GM06990 (cell line): ENCODE measurements at regions not wholly inside any gene's neighbourhood (a gene's known extent, or its start where the extent isn't known, plus 50 kb on each side); places are given as distances from the start of the nearest gene placed in this dataset.

Experiments
- DNase-seq: peaks from one replicate; pipeline ENCODE4 v3.0.0-alpha.2; 2011; ENCODE audit not compliant: insufficient read length; ENCODE audit errors: extremely low read depth
- H3K27me3 ChIP-seq: replicated peaks from 2 replicates; pipeline ENCODE4 v1.6.0; 2011; ENCODE audit warnings: low read length; ENCODE audit not compliant: control insufficient read depth, insufficient read depth
- H3K36me3 ChIP-seq: 2 replicates; pipeline ENCODE4 v1.5.1; 2011; ENCODE audit warnings: low read length; ENCODE audit not compliant: control insufficient read depth, insufficient read depth
- H3K4me3 ChIP-seq: replicated peaks from 2 replicates; pipeline ENCODE4 v1.5.1; 2011; ENCODE audit warnings: low read depth, mild to moderate bottlenecking, control low read depth, low read length
- TF ChIP-seq, protein P1 (sequence below): IDR thresholded peaks from 2 replicates; pipeline ENCODE4 v1.5.1; 2011; ENCODE audit warnings: low read length, control low read depth, mild to moderate bottlenecking, inconsistent platforms; ENCODE audit not compliant: insufficient read depth, poor library complexity, severe bottlenecking

GRCh38 chr4:140289486-140289885, 84.0 kb upstream of the SCOC start:
- DNase-seq: no peak
- TF ChIP-seq, protein P1, sequence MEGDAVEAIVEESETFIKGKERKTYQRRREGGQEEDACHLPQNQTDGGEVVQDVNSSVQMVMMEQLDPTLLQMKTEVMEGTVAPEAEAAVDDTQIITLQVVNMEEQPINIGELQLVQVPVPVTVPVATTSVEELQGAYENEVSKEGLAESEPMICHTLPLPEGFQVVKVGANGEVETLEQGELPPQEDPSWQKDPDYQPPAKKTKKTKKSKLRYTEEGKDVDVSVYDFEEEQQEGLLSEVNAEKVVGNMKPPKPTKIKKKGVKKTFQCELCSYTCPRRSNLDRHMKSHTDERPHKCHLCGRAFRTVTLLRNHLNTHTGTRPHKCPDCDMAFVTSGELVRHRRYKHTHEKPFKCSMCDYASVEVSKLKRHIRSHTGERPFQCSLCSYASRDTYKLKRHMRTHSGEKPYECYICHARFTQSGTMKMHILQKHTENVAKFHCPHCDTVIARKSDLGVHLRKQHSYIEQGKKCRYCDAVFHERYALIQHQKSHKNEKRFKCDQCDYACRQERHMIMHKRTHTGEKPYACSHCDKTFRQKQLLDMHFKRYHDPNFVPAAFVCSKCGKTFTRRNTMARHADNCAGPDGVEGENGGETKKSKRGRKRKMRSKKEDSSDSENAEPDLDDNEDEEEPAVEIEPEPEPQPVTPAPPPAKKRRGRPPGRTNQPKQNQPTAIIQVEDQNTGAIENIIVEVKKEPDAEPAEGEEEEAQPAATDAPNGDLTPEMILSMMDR: no peak
- no peaks in the 10 kb centered on the region for H3K27me3 ChIP-seq
- H3K36me3 ChIP-seq: no peaks in the 10 kb centered on the region
- H3K4me3 ChIP-seq: no peak overlapping the region

- TF ChIP-seq, protein P1: no peak
- Histone ChIP-seq H3K4me3 (no peak overlapping the region), H3K27me3 (no peaks in the 10 kb centered on the region; the same call in 1 of the 2 replicates), H3K36me3 (no peaks in the 10 kb centered on the region)
- no peak for DNase-seq
Measured at GRCh38 chr4:140286456-140286855, 87.0 kb upstream of the SCOC start.

DNA sequence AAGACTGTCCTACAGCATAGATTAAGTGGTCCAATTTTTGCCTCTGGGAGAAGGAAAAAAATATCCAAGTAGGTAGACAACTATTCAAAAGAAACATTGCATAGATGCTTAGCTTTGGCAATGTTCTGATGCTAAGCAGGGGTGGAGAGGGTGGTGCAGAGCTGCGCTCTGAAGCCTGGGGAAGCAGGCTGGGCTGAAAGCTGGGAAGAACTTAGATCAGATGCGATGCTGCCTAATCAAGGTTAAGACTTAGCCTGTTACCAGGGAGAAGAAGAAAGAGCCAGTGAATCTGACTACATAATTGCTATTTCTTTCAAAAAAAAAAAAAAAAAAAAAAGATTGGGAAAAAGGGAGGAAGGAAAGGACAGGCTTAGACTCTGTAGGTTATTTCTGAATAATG, 89.0 kb upstream of the SCOC start:
- TF ChIP-seq, protein P1: no peak
- no peaks in the 10 kb centered on the region for H3K36me3 ChIP-seq
- no peak for DNase-seq
- no peak overlapping the region for H3K4me3 ChIP-seq
- no peaks in the 10 kb centered on the region; the same call in 1 of the 2 replicates for H3K27me3 ChIP-seq

GRCh38 chr4:140281828-140282552, 91.5 kb upstream of the SCOC start:
- no peaks in the 10 kb centered on the region; the same call in 1 of the 2 replicates for H3K27me3 ChIP-seq
- DNase-seq: no peak
- H3K4me3 ChIP-seq: no peak overlapping the region
- TF ChIP-seq, protein P1: no peak
- no peaks in the 10 kb centered on the region for H3K36me3 ChIP-seq

DNA sequence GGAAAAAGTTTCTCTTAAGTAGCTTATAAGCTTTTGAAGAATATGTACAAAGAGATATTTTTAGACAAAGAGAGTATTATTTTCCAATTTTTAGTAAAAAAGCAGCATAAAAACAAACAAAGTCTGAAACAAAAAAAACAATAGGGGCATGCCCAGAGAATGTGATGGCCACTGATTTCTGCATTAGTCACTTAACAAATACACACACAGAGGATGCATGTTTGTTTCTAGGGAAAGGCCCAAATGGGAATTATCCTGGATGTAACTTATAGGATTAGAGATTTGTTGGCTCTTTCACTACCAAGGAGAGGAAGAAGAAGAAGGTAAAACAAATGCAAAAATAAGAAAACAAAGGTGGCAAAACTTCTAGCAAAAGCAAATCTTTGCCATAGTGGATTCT, 95.9 kb upstream of the SCOC start:
- Histone ChIP-seq H3K4me3 (no peak overlapping the region), H3K27me3 (no peaks in the 10 kb centered on the region), H3K36me3 (no peaks in the 10 kb centered on the region)
- TF ChIP-seq, protein P1: no peak
- no peak for DNase-seq
